ENCODE measurements at regions not wholly inside any gene's neighbourhood (a gene's known extent, or its start where the extent isn't known, plus 50 kb on each side); places are given as distances from the start of the nearest gene placed in this dataset.

DNA sequence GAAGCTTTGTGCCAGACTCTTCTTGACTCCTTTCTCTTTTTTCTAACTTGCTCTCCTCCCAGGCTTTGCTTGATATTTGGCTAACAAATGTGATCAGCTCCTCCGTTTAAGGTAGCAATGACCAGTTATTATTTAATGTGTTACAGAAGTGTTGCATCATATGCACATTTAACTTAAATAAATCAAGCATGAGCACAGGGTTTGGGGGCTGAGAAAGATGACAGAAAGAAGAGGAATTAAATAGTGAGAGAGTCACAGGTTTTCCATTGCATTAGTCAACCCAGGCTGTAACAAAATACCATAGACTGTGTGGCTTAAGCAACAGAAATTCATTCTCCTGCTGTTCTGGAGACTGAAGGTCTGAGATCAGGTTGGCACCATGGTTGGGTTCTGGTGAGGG is 343.8 kb downstream of the RPRM start:
- TF ChIP-seq, protein P1, sequence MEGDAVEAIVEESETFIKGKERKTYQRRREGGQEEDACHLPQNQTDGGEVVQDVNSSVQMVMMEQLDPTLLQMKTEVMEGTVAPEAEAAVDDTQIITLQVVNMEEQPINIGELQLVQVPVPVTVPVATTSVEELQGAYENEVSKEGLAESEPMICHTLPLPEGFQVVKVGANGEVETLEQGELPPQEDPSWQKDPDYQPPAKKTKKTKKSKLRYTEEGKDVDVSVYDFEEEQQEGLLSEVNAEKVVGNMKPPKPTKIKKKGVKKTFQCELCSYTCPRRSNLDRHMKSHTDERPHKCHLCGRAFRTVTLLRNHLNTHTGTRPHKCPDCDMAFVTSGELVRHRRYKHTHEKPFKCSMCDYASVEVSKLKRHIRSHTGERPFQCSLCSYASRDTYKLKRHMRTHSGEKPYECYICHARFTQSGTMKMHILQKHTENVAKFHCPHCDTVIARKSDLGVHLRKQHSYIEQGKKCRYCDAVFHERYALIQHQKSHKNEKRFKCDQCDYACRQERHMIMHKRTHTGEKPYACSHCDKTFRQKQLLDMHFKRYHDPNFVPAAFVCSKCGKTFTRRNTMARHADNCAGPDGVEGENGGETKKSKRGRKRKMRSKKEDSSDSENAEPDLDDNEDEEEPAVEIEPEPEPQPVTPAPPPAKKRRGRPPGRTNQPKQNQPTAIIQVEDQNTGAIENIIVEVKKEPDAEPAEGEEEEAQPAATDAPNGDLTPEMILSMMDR (IDR thresholded peaks at IDR 0.05) = no peak
- no peak for TF ChIP-seq POLR2A (IDR thresholded peaks at IDR 0.05)
